PC-9 (cell line): ENCODE measurements at regions not wholly inside any gene's neighbourhood (a gene's known extent, or its start where the extent isn't known, plus 50 kb on each side); places are given as distances from the start of the nearest gene placed in this dataset.

Experiments
- BruUV-seq: library from RNA; stranded (reverse); fragments of 400-500 nt; replicated peaks from 2 replicates; lab custom pipeline; 2021; lab: Mats Ljungman, UMichigan
- CTCF ChIA-PET: fragments of 300-600 bp; sonication (Branson Sonifier 250); formaldehyde crosslinking; loops from one replicate; lab custom pipeline; 2022; ENCODE audit warnings: antibody characterized with exemption; lab: Charles Lee
- POLR2A ChIA-PET: fragments of 300-600 bp; sonication (Branson Sonifier 250); formaldehyde crosslinking; loops from one replicate; lab custom pipeline; 2022; ENCODE audit warnings: antibody characterized with exemption; ENCODE audit not compliant: unreplicated experiment; lab: Charles Lee
- DNase-seq, 2 experiments: peaks; one replicate each; pipeline versions ENCODE4 v3.0.0 to v3.0.0-alpha.2; 2015 to 2022; ENCODE audit warnings: mixed read lengths in 1 of 2
- H2AFZ ChIP-seq: fragments of 200-600 bp; sonication (generic); 2 replicates; pipeline ENCODE4 v1.8.1; 2017; ENCODE audit warnings: antibody characterized with exemption
- H3F3A ChIP-seq: fragments of 200-600 bp; sonication (generic); 2 replicates; pipeline ENCODE4 v1.8.1; 2017; ENCODE audit warnings: antibody characterized with exemption, mild to moderate bottlenecking, low read depth; ENCODE audit not compliant: insufficient read depth
- H3K27ac ChIP-seq: fragments of 200-600 bp; sonication (generic); 2 replicates; pipeline ENCODE4 v1.6.1; 2016; ENCODE audit warnings: mixed run types
- H3K27me3 ChIP-seq: fragments of 200-600 bp; sonication (generic); 2 replicates; pipeline ENCODE4 v1.6.1; 2016; ENCODE audit warnings: low read depth, mixed run types; ENCODE audit not compliant: insufficient read depth
- H3K36me3 ChIP-seq: fragments of 200-600 bp; sonication (generic); 2 replicates; pipeline ENCODE4 v1.6.1; 2016; ENCODE audit warnings: low read depth, mixed run types
- H3K4me1 ChIP-seq: fragments of 200-600 bp; sonication (generic); replicated peaks from 2 replicates; pipeline ENCODE4 v1.6.1; 2016; ENCODE audit warnings: mixed run types; ENCODE audit not compliant: insufficient read depth
- H3K4me2 ChIP-seq: fragments of 200-600 bp; sonication (generic); 2 replicates; pipeline ENCODE4 v1.6.1; 2017; ENCODE audit warnings: mixed run types
- H3K4me3 ChIP-seq: fragments of 200-600 bp; sonication (generic); 2 replicates; pipeline ENCODE4 v1.6.1; 2016; ENCODE audit warnings: mixed run types
- H3K79me2 ChIP-seq: fragments of 200-600 bp; sonication (generic); 2 replicates; pipeline ENCODE4 v1.6.1; 2017; ENCODE audit warnings: low read depth, mixed run types
- H3K9me2 ChIP-seq: fragments of 200-600 bp; sonication (generic); 2 replicates; pipeline ENCODE4 v1.8.1; 2017; ENCODE audit warnings: mild to moderate bottlenecking; ENCODE audit not compliant: insufficient read depth
- H3K9me3 ChIP-seq: fragments of 200-600 bp; sonication (generic); 2 replicates; pipeline ENCODE4 v1.8.1; 2016; ENCODE audit warnings: low read depth; ENCODE audit not compliant: insufficient read depth
- H4K20me1 ChIP-seq: fragments of 200-600 bp; sonication (generic); 2 replicates; pipeline ENCODE4 v1.8.1; 2017; ENCODE audit not compliant: insufficient read depth
- CTCF ChIP-seq: fragments of 200-600 bp; sonication (generic); conservative IDR thresholded peaks from 2 replicates; pipeline ENCODE4 v1.6.1; 2017; ENCODE audit warnings: mixed run types, antibody characterized with exemption, mild to moderate bottlenecking, moderate library complexity
- EZH2 ChIP-seq: fragments of 200-600 bp; sonication (generic); IDR thresholded peaks from 2 replicates; pipeline ENCODE4 v1.8.0; 2017; ENCODE audit warnings: antibody characterized with exemption, low read depth
- intact Hi-C: fragments of 100-400 bp; cut with micrococcal nuclease; formaldehyde crosslinking; loops from one replicate; pipeline ENCODE4 v1.10.0; 2022; ENCODE audit not compliant: unreplicated experiment

GRCh38 chr12:58347188-58347587 is 405.8 kb downstream of the ATP23 start:
- POLR2A ChIA-PET, result no interaction called here
- CTCF ChIA-PET, result no interaction called here
- intact Hi-C loops, result loop anchor here (5.0 kb wide), 2 partner anchors 80 to 195 kb away; no protein-coding TSS in a partner anchor
- H3K36me3 ChIP-seq, result no peaks in the 10 kb centered on the region
- no peaks in the 10 kb centered on the region for H3K9me2 ChIP-seq
- no peak overlapping the region for H2AFZ ChIP-seq
- no peak overlapping the region for H3K4me3 ChIP-seq
- no peaks in the 10 kb centered on the region for H3K79me2 ChIP-seq
- H3K4me1 ChIP-seq, result no peaks in the 10 kb centered on the region
- H3K27ac ChIP-seq, result no peak overlapping the region
- H3K4me2 ChIP-seq, result no peak overlapping the region
- BruUV-seq, result no TSS peak
- peaks cover 6% of the 10 kb centered on the region; the same call in 1 of the 2 replicates for H3K9me3 ChIP-seq
- no peaks in the 10 kb centered on the region for H3F3A ChIP-seq
- no peaks in the 10 kb centered on the region for H4K20me1 ChIP-seq
- no peaks in the 10 kb centered on the region for H3K27me3 ChIP-seq
- no peak for TF ChIP-seq EZH2
- no peak for DNase-seq

GRCh38 chr12:58347691-58348090 is 406.3 kb downstream of the ATP23 start:
- no peaks in the 10 kb centered on the region for H4K20me1 ChIP-seq
- H3K27ac ChIP-seq, result no peak overlapping the region
- intact Hi-C loops, result loop anchor here (5.0 kb wide), 2 partner anchors 80 to 195 kb away; no protein-coding TSS in a partner anchor
- H3K27me3 ChIP-seq, result no peaks in the 10 kb centered on the region
- TF ChIP-seq EZH2 (no peak), CTCF (no peak)
- no peak overlapping the region for H3K4me2 ChIP-seq
- no peaks in the 10 kb centered on the region for H3K79me2 ChIP-seq
- H3K4me3 ChIP-seq, result no peak overlapping the region
- no peak overlapping the region for H2AFZ ChIP-seq
- no peak for DNase-seq
- no peaks in the 10 kb centered on the region for H3K4me1 ChIP-seq
- POLR2A ChIA-PET, result no interaction called here
- no TSS peak for BruUV-seq
- H3K36me3 ChIP-seq, result no peaks in the 10 kb centered on the region
- CTCF ChIA-PET, result interaction anchor here (0.6 kb wide), 1 partner anchor 199 kb away, joined by 3 read pairs; no protein-coding TSS in a partner anchor
- no peaks in the 10 kb centered on the region for H3K9me2 ChIP-seq
- H3K9me3 ChIP-seq, result peaks cover 6% of the 10 kb centered on the region; the same call in 1 of the 2 replicates
- no peaks in the 10 kb centered on the region for H3F3A ChIP-seq

GRCh38 chr12:58349161-58349560 is 407.8 kb downstream of the ATP23 start:
- no peak for TF ChIP-seq EZH2
- no peak for TF ChIP-seq CTCF
- no TSS peak for BruUV-seq
- POLR2A ChIA-PET, result no interaction called here
- H3K9me2 ChIP-seq, result no peaks in the 10 kb centered on the region
- H3K4me1 ChIP-seq, result no peaks in the 10 kb centered on the region
- no peaks in the 10 kb centered on the region for H3F3A ChIP-seq
- no peak overlapping the region for H3K27ac ChIP-seq
- intact Hi-C loops, result loop anchor here (5.0 kb wide), 2 partner anchors 78 to 193 kb away; no protein-coding TSS in a partner anchor
- H3K27me3 ChIP-seq, result no peaks in the 10 kb centered on the region
- H2AFZ ChIP-seq, result peak overlapping the region; percentile 28; the same call in 1 of the 2 replicates
- DNase-seq, result no peak
- H3K36me3 ChIP-seq, result no peaks in the 10 kb centered on the region
- H3K79me2 ChIP-seq, result no peaks in the 10 kb centered on the region
- no peaks in the 10 kb centered on the region for H4K20me1 ChIP-seq
- no peak overlapping the region for H3K4me3 ChIP-seq
- CTCF ChIA-PET, result no interaction called here
- H3K9me3 ChIP-seq, result peaks cover 6% of the 10 kb centered on the region; the same call in 1 of the 2 replicates
- H3K4me2 ChIP-seq, result no peak overlapping the region

- POLR2A ChIA-PET, result no interaction called here
- Histone ChIP-seq H3K4me2 (no peak overlapping the region), H3K79me2 (no peaks in the 10 kb centered on the region), H3K4me1 (no peaks in the 10 kb centered on the region), H3K4me3 (no peak overlapping the region), H3K27ac (no peak overlapping the region), H3K9me3 (no peaks in the 10 kb centered on the region; the same call in 1 of the 2 replicates), H3K27me3 (no peaks in the 10 kb centered on the region), H3F3A (no peaks in the 10 kb centered on the region), H2AFZ (no peak overlapping the region), H3K9me2 (no peaks in the 10 kb centered on the region), H3K36me3 (no peaks in the 10 kb centered on the region), H4K20me1 (no peaks in the 10 kb centered on the region)
- no TSS peak for BruUV-seq
- no peak for DNase-seq
- intact Hi-C loops, result no loop called here
- CTCF ChIA-PET, result no interaction called here
- no peak for TF ChIP-seq EZH2
- TF ChIP-seq CTCF, result no peak
Observed at GRCh38 chr12:58356794-58357193, 415.4 kb downstream of the ATP23 start.
